ENCODE measurements at regions not wholly inside any gene's neighbourhood (a gene's known extent, or its start where the extent isn't known, plus 50 kb on each side); places are given as distances from the start of the nearest gene placed in this dataset.
"Not testable (repeated sequence)": the region's sequence is repeated elsewhere in the genome, so short reads cannot be mapped to it uniquely, and the experiment has no call there.

DNA sequence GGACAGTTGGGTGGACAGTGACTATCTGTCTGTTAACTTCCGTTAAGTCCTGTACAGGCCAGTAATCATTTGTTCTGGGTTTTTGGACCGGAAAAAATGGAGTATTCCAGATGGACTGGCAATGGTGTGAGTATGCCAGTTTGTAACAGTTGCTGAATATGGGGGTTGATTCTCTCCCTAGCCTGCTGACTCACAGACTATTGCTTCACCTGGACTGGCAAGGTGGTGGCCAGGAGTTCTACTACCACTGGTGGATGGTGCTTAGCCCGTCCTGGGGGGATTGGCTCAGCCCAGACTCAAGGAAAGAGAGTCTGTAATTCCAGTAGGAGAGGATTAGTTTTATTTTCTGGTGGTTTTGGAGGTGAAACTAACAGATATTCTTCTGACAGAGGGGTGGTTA is 343.8 kb upstream of the USP9Y start:
- no peak overlapping the region for H3K4me3 ChIP-seq (ENCODE audit: low read depth, low read length)
- no peak for DNase-seq (ENCODE audit: low read depth)

DNA sequence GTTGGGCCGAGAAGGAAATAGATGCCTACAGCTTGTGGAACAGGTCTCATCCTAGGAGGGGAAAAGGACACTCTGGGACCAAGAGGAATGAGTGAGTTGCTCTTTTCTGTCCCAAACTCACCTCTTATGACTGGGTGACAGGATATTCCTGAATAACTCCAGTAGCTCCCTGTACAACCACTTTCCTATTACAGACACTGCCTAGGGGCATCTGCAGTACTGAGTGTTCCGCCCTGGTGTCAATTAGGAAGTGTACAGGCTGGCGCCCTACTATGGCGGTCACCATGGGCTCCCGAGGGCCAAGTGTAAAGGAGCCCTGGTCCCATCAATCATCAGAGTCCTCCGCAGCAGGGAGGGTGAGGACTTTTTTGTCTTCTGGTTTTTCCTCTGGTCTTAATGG is 343.4 kb upstream of the USP9Y start:
- no peak for DNase-seq (ENCODE audit: low read depth)
- H3K4me3 ChIP-seq (ENCODE audit: low read depth, low read length), result no peak overlapping the region

- no peak overlapping the region for H3K4me3 ChIP-seq (ENCODE audit: low read depth, low read length)
- DNase-seq (ENCODE audit: low read depth), result no peak
Measured at GRCh38 chrY:12358337-12358736, 342.7 kb upstream of the USP9Y start.

GRCh38 chrY:12359867-12360266 is 341.2 kb upstream of the USP9Y start:
- no peak for DNase-seq (ENCODE audit: low read depth)
- no peak overlapping the region for H3K4me3 ChIP-seq (ENCODE audit: low read depth, low read length)

- no peak overlapping the region for H3K4me3 ChIP-seq (ENCODE audit: low read depth, low read length)
- DNase-seq (ENCODE audit: low read depth), result no peak
Measured at GRCh38 chrY:12360496-12360895, 340.5 kb upstream of the USP9Y start.

DNA sequence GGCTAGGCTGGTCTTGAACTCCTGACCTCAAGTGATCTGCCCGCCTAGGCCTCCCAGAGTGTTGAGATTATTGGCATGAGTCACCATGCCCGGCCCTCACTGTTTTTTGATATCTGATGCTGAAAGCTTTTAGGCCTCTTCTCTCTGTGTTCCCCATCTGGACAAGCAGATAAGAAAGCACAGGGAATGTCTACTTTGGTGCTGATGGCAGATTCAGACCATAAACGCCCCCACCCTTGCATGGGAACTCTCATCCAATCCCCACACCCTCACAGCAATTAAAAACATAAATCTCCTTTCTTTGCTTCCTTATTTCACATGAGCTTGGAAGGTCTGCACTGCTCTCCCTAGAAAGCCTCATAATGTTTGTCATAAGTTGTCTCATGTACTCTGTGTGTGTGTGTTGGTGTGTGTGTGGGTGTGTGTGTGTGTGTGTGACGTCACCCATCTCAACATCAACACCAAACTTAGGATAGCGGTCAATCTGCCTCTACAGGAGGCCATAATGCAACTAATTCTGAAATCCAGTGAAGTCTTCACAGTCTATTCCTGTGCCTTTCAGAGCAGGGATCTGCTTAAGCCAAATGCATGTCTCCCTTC is 335.6 kb upstream of the USP9Y start:
- no peak overlapping the region for H3K4me3 ChIP-seq (ENCODE audit: low read depth, low read length)
- DNase-seq (ENCODE audit: low read depth), result no peak

DNA sequence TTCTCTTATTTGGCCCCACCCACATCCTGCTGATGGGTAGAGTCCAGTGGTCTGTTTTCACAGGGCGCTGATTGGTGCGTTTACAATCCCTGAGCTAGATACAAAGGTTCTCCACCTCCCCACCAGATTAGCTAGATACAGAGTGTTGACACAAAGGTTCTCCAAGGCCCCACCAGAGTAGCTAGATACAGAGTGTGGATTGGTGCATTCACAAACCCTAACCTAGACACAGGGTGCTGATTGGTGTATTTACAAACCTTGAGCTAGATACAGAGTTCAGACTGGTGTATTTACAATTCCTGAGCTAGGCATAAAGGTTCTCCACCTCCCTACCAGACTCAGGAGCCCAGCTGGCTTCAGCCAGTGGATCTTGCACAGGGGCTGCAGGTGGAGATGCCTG is 326.4 kb upstream of the USP9Y start:
- not testable (repeated sequence) for DNase-seq (ENCODE audit: low read depth); H3K4me3 ChIP-seq (ENCODE audit: low read depth, low read length)

DNA sequence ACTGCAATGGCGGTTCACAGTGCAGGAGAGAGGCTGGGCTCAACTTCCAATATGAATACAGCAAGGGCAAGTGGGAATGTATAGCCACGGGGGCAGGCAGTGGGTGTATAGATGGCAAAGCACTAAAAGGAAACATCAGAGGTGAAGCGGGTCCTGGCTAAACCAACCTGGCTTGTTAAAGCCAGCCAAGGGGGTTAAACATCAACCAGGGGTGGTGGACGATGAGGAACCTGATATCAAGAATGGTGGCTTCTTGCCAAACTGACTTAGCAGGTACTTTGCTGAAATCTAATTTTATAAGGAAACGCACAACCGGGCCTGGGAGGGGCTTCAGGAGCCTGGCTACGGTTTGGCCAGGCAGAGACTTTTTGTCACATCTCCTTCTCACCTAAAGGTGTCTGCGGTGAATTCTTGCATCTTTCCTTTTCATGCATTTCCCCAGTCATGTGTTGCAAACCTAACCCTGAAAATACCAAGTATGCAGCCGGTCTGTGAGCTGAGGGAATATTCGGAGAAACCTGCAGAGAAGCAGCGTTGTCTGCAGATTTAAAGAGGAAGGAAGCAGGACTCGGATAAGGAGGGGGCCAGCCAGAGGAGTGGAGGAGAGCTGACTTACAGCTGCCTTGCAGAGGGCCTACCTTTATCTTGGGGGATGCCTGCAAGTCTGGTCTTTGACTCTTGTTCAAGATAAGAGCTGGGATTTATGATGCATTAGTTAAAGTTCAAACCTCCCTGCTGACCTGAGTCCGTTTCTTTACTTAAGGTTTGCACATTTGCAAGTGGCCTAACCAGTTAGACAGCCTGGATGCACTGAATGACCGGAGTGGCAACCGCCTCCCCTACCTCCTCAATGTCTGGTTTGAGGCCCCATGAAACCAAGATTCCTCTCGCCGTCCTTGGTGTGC is 309.1 kb upstream of the USP9Y start:
- not testable (repeated sequence) for DNase-seq (ENCODE audit: low read depth); H3K4me3 ChIP-seq (ENCODE audit: low read depth, low read length)

- no peak overlapping the region for H3K4me3 ChIP-seq (ENCODE audit: low read depth, low read length)
- no peak for DNase-seq (ENCODE audit: low read depth)
Measured at GRCh38 chrY:12393190-12393589, 307.8 kb upstream of the USP9Y start.

GRCh38 chrY:12395381-12396120 is 305.5 kb upstream of the USP9Y start:
- H3K4me3 ChIP-seq (ENCODE audit: low read depth, low read length); DNase-seq (ENCODE audit: low read depth): not testable (repeated sequence)

GRCh38 chrY:12403916-12404315 is 297.1 kb upstream of the USP9Y start:
- no peak for DNase-seq (ENCODE audit: low read depth)
- H3K4me3 ChIP-seq (ENCODE audit: low read depth, low read length), result no peak overlapping the region

GRCh38 chrY:12408236-12408635 is 292.8 kb upstream of the USP9Y start:
- no peak for DNase-seq (ENCODE audit: low read depth)

DNA sequence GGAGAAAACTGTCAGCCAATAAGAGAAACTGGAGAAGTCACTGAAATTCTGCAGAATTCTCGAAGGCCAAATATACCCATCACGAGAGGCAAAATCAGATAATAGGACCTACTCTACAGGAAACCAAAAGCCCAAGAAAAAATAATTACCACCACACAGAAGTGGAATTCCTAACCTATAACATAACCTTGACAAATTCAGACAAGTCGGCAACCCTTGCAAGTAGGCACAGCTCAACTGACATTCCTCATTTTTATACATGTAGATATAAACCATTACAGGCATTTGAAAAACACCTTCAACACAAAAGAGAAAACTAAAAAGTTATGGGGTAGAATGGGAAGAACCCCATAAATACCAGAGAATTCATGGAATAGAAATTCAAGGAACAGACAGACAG is 290.3 kb upstream of the USP9Y start:
- no peak for DNase-seq (ENCODE audit: low read depth)
- no peak overlapping the region for H3K4me3 ChIP-seq (ENCODE audit: low read depth, low read length)

More at GRCh38 chrY:12408236-12408635, 292.8 kb upstream of the USP9Y start:
- H3K4me3 ChIP-seq (ENCODE audit: low read depth, low read length), result no peak overlapping the region

GRCh38 chrY:12421072-12421787 is 279.8 kb upstream of the USP9Y start:
- peak overlapping the region; percentile 43 for H3K4me3 ChIP-seq (ENCODE audit: low read depth, low read length)
- no peak for DNase-seq (ENCODE audit: low read depth)

GRCh38 chrY:12421788-12422124 is 279.3 kb upstream of the USP9Y start:
- no peak for DNase-seq (ENCODE audit: low read depth)
- peak overlapping the region; percentile 43 for H3K4me3 ChIP-seq (ENCODE audit: low read depth, low read length)

DNA sequence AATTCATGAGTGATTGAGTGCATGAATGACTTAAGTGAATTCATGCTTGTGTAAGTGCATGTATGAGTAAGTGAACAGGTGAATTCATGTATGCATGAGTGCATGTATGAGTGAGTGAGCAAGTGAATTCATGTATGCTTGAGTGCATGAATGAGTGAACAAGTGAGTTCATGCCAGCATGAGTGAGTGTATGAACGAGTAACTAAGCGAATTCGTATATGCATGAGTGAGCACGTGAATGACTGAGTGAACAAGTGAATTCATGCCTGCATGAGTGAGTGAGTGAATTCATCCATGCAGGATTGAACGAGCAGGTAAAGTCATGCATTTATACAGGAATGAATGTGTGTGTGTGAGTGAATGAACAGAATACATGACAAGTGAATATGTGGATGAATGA is 278.5 kb upstream of the USP9Y start:
- no peak overlapping the region for H3K4me3 ChIP-seq (ENCODE audit: low read depth, low read length)
- DNase-seq (ENCODE audit: low read depth), result no peak

GRCh38 chrY:12423416-12424252 is 277.4 kb upstream of the USP9Y start:
- DNase-seq (ENCODE audit: low read depth), result no peak
- H3K4me3 ChIP-seq (ENCODE audit: low read depth, low read length), result no peak overlapping the region

- H3K4me3 ChIP-seq (ENCODE audit: low read depth, low read length), result no peak overlapping the region
- no peak for DNase-seq (ENCODE audit: low read depth)
Measured at GRCh38 chrY:12425506-12425905, 275.5 kb upstream of the USP9Y start.

DNA sequence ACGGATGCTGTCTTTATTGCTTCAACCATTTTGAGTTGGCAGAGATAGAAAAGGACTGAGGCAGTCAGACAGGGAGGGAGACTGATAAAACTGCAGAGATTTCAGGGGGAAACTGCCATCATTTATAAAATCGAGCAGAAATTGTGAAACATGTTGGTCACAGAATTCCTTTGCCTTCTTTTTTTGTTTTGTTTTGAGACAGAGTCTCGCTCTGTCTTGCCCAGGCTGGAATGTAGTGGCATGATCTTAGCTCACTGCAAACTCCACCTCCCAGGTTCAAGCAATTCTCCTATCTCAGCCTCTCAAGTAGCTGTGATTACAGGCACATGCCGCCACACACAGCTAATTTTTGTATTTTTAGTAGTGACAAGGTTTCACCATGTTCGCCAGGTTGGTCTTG is 273.7 kb upstream of the USP9Y start:
- H3K4me3 ChIP-seq (ENCODE audit: low read depth, low read length), result no peak overlapping the region
- DNase-seq (ENCODE audit: low read depth), result no peak

All from skeletal muscle cell (primary cell).